HG03432 (cell line): ENCODE measurements at regions not wholly inside any gene's neighbourhood (a gene's known extent, or its start where the extent isn't known, plus 50 kb on each side); places are given as distances from the start of the nearest gene placed in this dataset.
"Not testable (repeated sequence)": the region's sequence is repeated elsewhere in the genome, so short reads cannot be mapped to it uniquely, and the experiment has no call there.

ENCODE experiments used
- ATAC-seq: cut with Tn5 transposase; IDR thresholded peaks from one replicate; pipeline ENCODE4 v1.9.1; 2021; ENCODE audit warnings: mild to moderate bottlenecking, moderate library complexity; ENCODE audit not compliant: unreplicated experiment

GRCh38 chr3:162367429-162368260 is 871.0 kb downstream of the OTOL1 start:
- no peak for ATAC-seq

GRCh38 chr3:162368417-162368816 is 871.8 kb downstream of the OTOL1 start:
- no peak for ATAC-seq

GRCh38 chr3:162369306-162369705 is 872.7 kb downstream of the OTOL1 start:
- ATAC-seq, result no peak

GRCh38 chr3:162370141-162370540 is 873.5 kb downstream of the OTOL1 start:
- ATAC-seq, result no peak

- ATAC-seq, result no peak
Observed at GRCh38 chr3:162376761-162377160, 880.2 kb downstream of the OTOL1 start.

GRCh38 chr3:162377608-162378007 is 881.0 kb downstream of the OTOL1 start:
- ATAC-seq, result no peak

GRCh38 chr3:162385387-162385786 is 888.8 kb downstream of the OTOL1 start:
- ATAC-seq, result no peak

GRCh38 chr3:162390891-162391290 is 894.3 kb downstream of the OTOL1 start:
- no peak for ATAC-seq

GRCh38 chr3:162391301-162391700 is 894.7 kb downstream of the OTOL1 start:
- no peak for ATAC-seq

- no peak for ATAC-seq
Observed at GRCh38 chr3:162395496-162395895, 898.9 kb downstream of the OTOL1 start.

- ATAC-seq, result no peak
Observed at GRCh38 chr3:162398554-162398953, 901.9 kb downstream of the OTOL1 start.

GRCh38 chr3:162400697-162401096 is 904.1 kb downstream of the OTOL1 start:
- ATAC-seq, result no peak

GRCh38 chr3:162411556-162411955 is 914.9 kb downstream of the OTOL1 start:
- ATAC-seq, result not testable (repeated sequence)

- no peak for ATAC-seq
Observed at GRCh38 chr3:162421721-162422120, 925.1 kb downstream of the OTOL1 start.

- no peak for ATAC-seq
Observed at GRCh38 chr3:162428192-162428591, 931.6 kb downstream of the OTOL1 start.

GRCh38 chr3:162435750-162436149 is 939.1 kb downstream of the OTOL1 start:
- ATAC-seq, result no peak

- no peak for ATAC-seq
Observed at GRCh38 chr3:162436826-162437225, 940.2 kb downstream of the OTOL1 start.

GRCh38 chr3:162437480-162437879 is 940.9 kb downstream of the OTOL1 start:
- ATAC-seq, result no peak

- no peak for ATAC-seq
Observed at GRCh38 chr3:162441716-162442115, 945.1 kb downstream of the OTOL1 start.

- ATAC-seq, result no peak
Observed at GRCh38 chr3:162443376-162443775, 946.8 kb downstream of the OTOL1 start.

- ATAC-seq, result no peak
Observed at GRCh38 chr3:162468791-162469190, 972.2 kb downstream of the OTOL1 start.

GRCh38 chr3:162487138-162487537 is 990.5 kb downstream of the OTOL1 start:
- ATAC-seq, result no peak

- no peak for ATAC-seq
Observed at GRCh38 chr3:162489853-162490252, 993.2 kb downstream of the OTOL1 start.
